SK-N-SH treated with all-trans-retinoic acid at 6 μM for 48 hours (cell line): ENCODE measurements at regions not wholly inside any gene's neighbourhood (a gene's known extent, or its start where the extent isn't known, plus 50 kb on each side); places are given as distances from the start of the nearest gene placed in this dataset.
"Not testable (repeated sequence)": the region's sequence is repeated elsewhere in the genome, so short reads cannot be mapped to it uniquely, and the experiment has no call there.

Experiments
- TOX ChIP-seq: fragments of 250-450 bp; sonication (Bioruptor Pico); IDR thresholded peaks from 2 replicates; pipeline ENCODE4 v1.8.0; 2021; ENCODE audit warnings: mild to moderate bottlenecking, moderate library complexity, borderline replicate concordance
- ZFP3 ChIP-seq: fragments of 250-450 bp; sonication (Bioruptor Pico); IDR thresholded peaks from 2 replicates; pipeline ENCODE4 v1.5.0; 2020; ENCODE audit warnings: mild to moderate bottlenecking, moderate library complexity
- ZNF565 ChIP-seq: fragments of 450-650 bp; formaldehyde crosslinking; conservative IDR thresholded peaks from 2 replicates; pipeline ENCODE4 v1.5.0; 2020; ENCODE audit warnings: low read depth, mild to moderate bottlenecking, moderate library complexity
- TF ChIP-seq, protein P1 (sequence below): fragments of 250-450 bp; sonication (Bioruptor Pico); IDR thresholded peaks from 2 replicates; pipeline ENCODE4 v1.8.0; 2021; ENCODE audit warnings: low read depth, mild to moderate bottlenecking, moderate library complexity, borderline replicate concordance
- TF ChIP-seq, protein P2 (sequence below): fragments of 250-450 bp; sonication (Bioruptor Pico); IDR thresholded peaks from 2 replicates; pipeline ENCODE4 v1.8.0; 2020; ENCODE audit warnings: mild to moderate bottlenecking, moderate library complexity, borderline replicate concordance

DNA sequence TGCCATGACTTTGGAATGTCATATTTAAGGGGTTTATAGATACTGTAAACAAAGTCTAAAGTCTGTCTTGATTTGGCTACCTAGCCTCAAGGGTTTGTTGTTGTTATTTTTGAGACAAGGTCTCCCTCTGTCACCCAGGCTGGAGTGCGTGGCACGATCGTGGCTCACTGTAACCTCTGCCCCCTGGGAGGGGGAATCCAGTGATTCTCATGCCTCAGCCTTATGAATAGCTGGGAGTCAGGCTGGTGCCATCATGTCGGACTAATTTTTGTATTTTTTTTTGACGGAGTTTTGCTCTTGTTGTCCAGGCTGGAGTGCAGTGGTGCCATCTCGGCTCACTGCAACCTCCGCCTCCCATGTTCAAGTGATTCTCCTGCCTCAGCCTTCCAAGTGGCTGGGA lies 82.2 kb upstream of the RHOU start:
- not testable (repeated sequence) for TF ChIP-seq TOX; ZFP3 (CRISPR knock-in tag); ZNF565 (CRISPR knock-in tag)
- TF ChIP-seq, protein P1, sequence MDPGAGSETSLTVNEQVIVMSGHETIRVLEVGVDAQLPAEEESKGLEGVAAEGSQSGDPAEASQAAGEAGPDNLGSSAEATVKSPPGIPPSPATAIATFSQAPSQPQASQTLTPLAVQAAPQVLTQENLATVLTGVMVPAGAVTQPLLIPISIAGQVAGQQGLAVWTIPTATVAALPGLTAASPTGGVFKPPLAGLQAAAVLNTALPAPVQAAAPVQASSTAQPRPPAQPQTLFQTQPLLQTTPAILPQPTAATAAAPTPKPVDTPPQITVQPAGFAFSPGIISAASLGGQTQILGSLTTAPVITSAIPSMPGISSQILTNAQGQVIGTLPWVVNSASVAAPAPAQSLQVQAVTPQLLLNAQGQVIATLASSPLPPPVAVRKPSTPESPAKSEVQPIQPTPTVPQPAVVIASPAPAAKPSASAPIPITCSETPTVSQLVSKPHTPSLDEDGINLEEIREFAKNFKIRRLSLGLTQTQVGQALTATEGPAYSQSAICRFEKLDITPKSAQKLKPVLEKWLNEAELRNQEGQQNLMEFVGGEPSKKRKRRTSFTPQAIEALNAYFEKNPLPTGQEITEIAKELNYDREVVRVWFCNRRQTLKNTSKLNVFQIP (CRISPR knock-in tag), result not testable (repeated sequence)
- TF ChIP-seq, protein P2, sequence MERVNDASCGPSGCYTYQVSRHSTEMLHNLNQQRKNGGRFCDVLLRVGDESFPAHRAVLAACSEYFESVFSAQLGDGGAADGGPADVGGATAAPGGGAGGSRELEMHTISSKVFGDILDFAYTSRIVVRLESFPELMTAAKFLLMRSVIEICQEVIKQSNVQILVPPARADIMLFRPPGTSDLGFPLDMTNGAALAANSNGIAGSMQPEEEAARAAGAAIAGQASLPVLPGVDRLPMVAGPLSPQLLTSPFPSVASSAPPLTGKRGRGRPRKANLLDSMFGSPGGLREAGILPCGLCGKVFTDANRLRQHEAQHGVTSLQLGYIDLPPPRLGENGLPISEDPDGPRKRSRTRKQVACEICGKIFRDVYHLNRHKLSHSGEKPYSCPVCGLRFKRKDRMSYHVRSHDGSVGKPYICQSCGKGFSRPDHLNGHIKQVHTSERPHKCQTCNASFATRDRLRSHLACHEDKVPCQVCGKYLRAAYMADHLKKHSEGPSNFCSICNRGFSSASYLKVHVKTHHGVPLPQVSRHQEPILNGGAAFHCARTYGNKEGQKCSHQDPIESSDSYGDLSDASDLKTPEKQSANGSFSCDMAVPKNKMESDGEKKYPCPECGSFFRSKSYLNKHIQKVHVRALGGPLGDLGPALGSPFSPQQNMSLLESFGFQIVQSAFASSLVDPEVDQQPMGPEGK, result not testable (repeated sequence)
